ENCODE measurements at regions not wholly inside any gene's neighbourhood (a gene's known extent, or its start where the extent isn't known, plus 50 kb on each side); places are given as distances from the start of the nearest gene placed in this dataset.

- no peak for DNase-seq (ENCODE audit: low read depth)
Measured at GRCh38 chr5:103463261-103463660, 99.3 kb downstream of the NUDT12 start.

GRCh38 chr5:103461243-103461642 lies 101.3 kb downstream of the NUDT12 start:
- peak; percentile 80 for DNase-seq (ENCODE audit: low read depth)

- DNase-seq (ENCODE audit: low read depth), result no peak
Measured at GRCh38 chr5:103458497-103459040, 104.0 kb downstream of the NUDT12 start.

- peak; percentile 28 for DNase-seq (ENCODE audit: low read depth)
Measured at GRCh38 chr5:103456476-103456875, 106.1 kb downstream of the NUDT12 start.

- DNase-seq (ENCODE audit: low read depth), result no peak
Measured at GRCh38 chr5:103455796-103456195, 106.8 kb downstream of the NUDT12 start.

GRCh38 chr5:103454770-103455169 lies 107.8 kb downstream of the NUDT12 start:
- DNase-seq (ENCODE audit: low read depth), result no peak

GRCh38 chr5:103452666-103453065 lies 109.9 kb downstream of the NUDT12 start:
- DNase-seq (ENCODE audit: low read depth), result no peak

- DNase-seq (ENCODE audit: low read depth), result no peak
Measured at GRCh38 chr5:103452089-103452488, 110.5 kb downstream of the NUDT12 start.

- DNase-seq (ENCODE audit: low read depth), result no peak
Measured at GRCh38 chr5:103451261-103451660, 111.3 kb downstream of the NUDT12 start.

GRCh38 chr5:103450333-103451061 lies 112.1 kb downstream of the NUDT12 start:
- peak; percentile 68 for DNase-seq (ENCODE audit: low read depth)

GRCh38 chr5:103446813-103447212 lies 115.8 kb downstream of the NUDT12 start:
- DNase-seq (ENCODE audit: low read depth), result peak; percentile 40

GRCh38 chr5:103445426-103446035 lies 117.1 kb downstream of the NUDT12 start:
- no peak for DNase-seq (ENCODE audit: low read depth)

GRCh38 chr5:103444333-103445038 lies 118.1 kb downstream of the NUDT12 start:
- DNase-seq (ENCODE audit: low read depth), result no peak

GRCh38 chr5:103442750-103443149 lies 119.8 kb downstream of the NUDT12 start:
- no peak for DNase-seq (ENCODE audit: low read depth)

GRCh38 chr5:103441523-103441922 lies 121.1 kb downstream of the NUDT12 start:
- no peak for DNase-seq (ENCODE audit: low read depth)

- DNase-seq (ENCODE audit: low read depth), result no peak
Measured at GRCh38 chr5:103439007-103439406, 123.6 kb downstream of the NUDT12 start.

GRCh38 chr5:103436656-103437055 lies 125.9 kb downstream of the NUDT12 start:
- DNase-seq (ENCODE audit: low read depth), result no peak

GRCh38 chr5:103436112-103436511 lies 126.5 kb downstream of the NUDT12 start:
- no peak for DNase-seq (ENCODE audit: low read depth)

GRCh38 chr5:103435136-103435889 lies 127.3 kb downstream of the NUDT12 start:
- DNase-seq (ENCODE audit: low read depth), result no peak

GRCh38 chr5:103434057-103434456 lies 128.5 kb downstream of the NUDT12 start:
- no peak for DNase-seq (ENCODE audit: low read depth)

- DNase-seq (ENCODE audit: low read depth), result no peak
Measured at GRCh38 chr5:103433211-103433610, 129.4 kb downstream of the NUDT12 start.

GRCh38 chr5:103428923-103429322 lies 133.7 kb downstream of the NUDT12 start:
- DNase-seq (ENCODE audit: low read depth), result no peak

Data from renal cortical epithelial cell (primary cell).